EH (cell line): ENCODE measurements at regions not wholly inside any gene's neighbourhood (a gene's known extent, or its start where the extent isn't known, plus 50 kb on each side); places are given as distances from the start of the nearest gene placed in this dataset.
"Not testable (repeated sequence)": the region's sequence is repeated elsewhere in the genome, so short reads cannot be mapped to it uniquely, and the experiment has no call there.

Experiments
- DNase-seq: peaks from one replicate; pipeline ENCODE4 v3.0.0-alpha.2; 2015; ENCODE audit warnings: low read depth

DNA sequence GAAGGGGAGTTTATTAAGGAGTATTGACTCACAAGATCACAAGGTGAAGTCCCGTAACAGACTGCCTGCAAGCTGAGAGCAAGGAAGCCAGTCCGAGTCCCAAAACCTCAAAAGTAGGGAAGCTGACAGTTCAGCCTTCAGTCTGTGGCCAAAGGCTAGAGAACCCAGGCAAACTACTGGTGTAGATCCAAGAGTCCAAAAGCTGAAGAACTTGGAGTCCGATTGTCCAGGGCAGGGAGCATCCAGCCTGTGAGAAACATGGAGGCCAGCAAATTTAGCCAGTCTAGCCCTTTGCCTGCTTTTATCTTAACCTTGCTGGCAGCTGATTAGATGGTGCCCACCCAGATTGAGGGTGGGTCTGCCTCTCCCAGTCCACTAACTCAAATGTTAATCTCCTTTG, 621.9 kb upstream of the ITGA1 start:
- not testable (repeated sequence) for DNase-seq

DNA sequence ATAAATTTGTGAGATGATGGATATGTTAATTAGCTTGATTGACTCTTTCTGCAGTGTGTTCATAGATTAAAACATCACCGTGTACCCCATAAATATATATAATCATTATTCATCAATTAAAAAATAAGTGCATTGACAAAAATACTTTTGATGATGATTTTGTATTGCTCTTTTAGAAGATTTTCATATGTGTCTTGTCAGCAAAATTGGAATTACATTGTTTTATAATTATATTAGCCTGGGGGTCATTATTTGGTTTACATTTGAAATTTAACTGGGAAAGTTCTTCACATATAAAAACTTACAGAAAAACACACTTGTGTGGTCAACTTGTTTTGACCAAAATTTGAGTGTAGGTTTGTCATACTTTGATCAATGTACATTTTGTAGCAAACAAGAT, 614.6 kb upstream of the ITGA1 start:
- no peak for DNase-seq

DNA sequence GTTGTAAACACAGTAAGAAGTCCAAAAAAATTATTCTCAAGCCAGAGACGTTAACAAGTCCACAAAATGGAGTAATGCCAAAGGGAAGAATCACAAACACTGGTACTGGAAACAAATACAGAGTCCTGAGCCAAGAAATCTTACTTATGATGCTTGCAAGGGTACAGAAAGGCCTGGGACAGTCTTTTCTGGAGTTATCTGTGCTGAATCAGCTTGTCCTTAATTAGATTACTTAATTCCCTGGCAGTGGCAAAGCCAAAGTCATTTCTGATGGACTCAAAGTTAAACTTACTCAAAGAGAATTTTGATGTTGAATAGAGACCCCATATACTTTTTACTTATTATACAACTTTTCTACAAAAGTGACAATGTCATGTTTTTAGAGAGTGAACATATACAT, 610.5 kb upstream of the ITGA1 start:
- no peak for DNase-seq

DNA sequence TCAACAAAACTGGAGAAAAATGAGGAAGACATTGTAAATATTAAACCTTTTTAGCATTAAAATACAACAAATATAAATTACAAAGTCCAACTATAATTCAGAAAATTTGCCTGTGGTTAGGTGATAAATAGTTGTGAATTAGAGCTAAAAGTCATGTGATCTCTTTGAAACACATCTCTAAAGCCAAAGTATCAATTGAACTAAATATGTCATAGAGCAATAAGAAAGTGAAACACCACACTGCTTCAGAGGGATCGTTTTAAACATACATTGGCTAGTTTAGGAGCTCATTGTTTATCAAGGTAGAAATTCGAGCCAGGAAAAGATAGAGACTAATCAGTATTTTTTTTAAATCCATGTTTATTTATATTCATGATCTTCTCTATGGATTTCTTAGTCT, 606.3 kb upstream of the ITGA1 start:
- no peak for DNase-seq

DNA sequence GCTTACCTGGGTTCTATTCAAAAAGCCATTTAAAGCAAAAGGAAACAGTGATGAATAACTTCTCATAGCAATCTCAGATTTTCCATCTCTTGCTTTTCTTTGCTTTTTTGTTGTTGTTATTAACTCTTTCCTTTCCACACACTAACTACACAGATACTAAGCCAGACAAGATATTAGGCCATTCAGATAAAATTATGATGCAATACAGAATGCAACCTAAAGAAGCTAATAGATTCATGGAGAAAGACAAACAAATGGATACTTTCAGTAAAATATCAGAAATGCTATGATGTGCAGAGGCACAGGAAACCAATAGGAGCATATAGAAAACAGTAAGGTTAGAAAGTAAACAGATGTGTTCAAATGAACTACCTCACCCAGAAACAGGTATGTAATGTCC, 597.0 kb upstream of the ITGA1 start:
- no peak for DNase-seq

- DNase-seq, result no peak
Observed at GRCh38 chr5:52199833-52200232, 587.9 kb upstream of the ITGA1 start.

DNA sequence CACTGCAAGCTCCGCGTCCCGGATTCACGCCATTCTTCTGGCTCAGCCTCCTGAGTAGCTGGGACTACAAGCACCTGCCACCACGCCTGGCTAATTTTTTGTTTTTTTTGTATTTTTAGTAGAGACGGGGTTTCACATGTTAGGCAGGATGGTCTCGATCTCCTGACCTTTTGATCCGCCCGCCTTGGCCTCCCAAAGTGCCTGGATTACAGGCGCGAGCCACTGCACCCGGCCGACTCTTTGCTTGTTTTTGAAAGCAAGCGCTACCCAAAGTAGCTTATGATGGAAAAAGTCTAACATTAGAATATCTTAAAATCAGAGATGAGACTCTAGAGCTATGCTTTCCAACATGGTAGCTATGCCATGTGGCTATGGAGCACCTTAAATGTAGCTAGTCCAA, 585.5 kb upstream of the ITGA1 start:
- DNase-seq, result no peak

DNA sequence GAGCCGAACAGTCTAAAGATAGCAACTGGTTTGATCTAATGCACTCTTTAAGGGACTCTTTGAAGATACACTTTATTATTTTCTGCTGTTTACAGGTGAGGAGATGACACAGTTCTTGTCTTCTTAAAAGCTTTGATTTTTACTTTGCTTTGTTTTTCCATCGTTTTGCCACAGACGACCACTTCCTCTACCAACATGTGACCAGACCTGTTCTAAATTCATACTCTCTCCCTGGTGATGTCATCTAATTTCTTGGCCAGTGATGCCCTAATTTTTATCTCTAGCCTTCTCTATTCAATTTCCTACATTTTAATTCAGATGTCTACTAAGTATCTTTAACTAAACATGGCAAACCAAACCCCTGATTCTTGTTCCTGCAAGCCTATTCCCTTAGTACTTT, 583.4 kb upstream of the ITGA1 start:
- DNase-seq, result no peak
